ENCODE measurements at regions not wholly inside any gene's neighbourhood (a gene's known extent, or its start where the extent isn't known, plus 50 kb on each side); places are given as distances from the start of the nearest gene placed in this dataset.

DNA sequence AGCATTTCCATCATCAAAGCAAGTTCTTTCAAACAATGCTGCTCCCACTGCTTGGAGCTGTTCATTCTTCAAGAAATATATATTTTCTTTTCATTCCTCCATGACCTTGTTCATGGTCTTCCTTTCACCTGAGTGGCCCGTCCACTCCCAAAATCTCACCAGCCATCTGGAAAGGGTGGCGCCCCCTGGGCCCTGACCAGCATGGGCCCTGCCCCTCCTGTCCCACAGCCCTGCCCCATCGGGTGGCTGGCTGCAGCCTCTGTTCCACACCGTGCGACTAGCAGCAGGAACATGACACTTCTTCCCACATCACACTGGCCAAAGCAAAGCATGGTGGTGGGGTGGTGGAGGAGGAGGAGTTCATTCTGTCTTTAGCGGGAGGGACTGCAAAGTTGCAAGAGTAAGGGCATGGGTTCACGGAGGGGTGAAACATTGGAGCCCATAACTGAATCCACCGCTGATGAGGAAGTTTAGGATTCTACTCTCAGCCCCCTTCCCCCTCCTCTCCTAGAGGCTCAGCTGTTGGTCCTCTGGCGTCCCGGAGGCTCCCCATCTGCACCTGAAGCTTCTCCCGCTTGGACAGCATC lies 195.2 kb upstream of the SLC24A3 start:
- Histone ChIP-seq H3K27ac (ENCODE audit: low read depth in 2 of 2, low read length in 1 of 2) (no peak overlapping the region), H4K20me1 (ENCODE audit: insufficient read depth) (no peaks in the 10 kb centered on the region), H3K9ac (no peak overlapping the region), H3F3A (replicated peaks; ENCODE audit: insufficient read depth) (no peaks in the 10 kb centered on the region), H2AFZ (ENCODE audit: low read depth) (no peak overlapping the region), H3K4me3 (ENCODE audit: low read depth in 2 of 2, low read length in 1 of 2) (no peak overlapping the region), H3K36me3 (replicated peaks in 1 of 2; ENCODE audit: control insufficient read depth in 1 of 2, insufficient read depth in 2 of 2, low read length in 1 of 2) (no peaks in the 10 kb centered on the region), H3K4me1 (ENCODE audit: control insufficient read depth in 1 of 2, insufficient read depth in 2 of 2, low read depth in 1 of 2, low read length in 1 of 2) (no peaks in the 10 kb centered on the region), H3K9me3 (no peaks in the 10 kb centered on the region), H3K79me2 (ENCODE audit: insufficient read depth) (no peaks in the 10 kb centered on the region), H3K9me2 (no peaks in the 10 kb centered on the region), H3K27me3 (ENCODE audit: insufficient read depth) (no peaks in the 10 kb centered on the region), H3K4me2 (no peak overlapping the region)
- POLR2A ChIA-PET, result no interaction called here
- no peak for TF ChIP-seq GABPA (IDR thresholded peaks at IDR 0.05; ENCODE audit: low read depth)
- TF ChIP-seq NRF1 (IDR thresholded peaks at IDR 0.05; ENCODE audit: low read depth, low read length), result no peak
- TF ChIP-seq RXRA (IDR thresholded peaks at IDR 0.05; ENCODE audit: borderline replicate concordance, low read depth), result no peak
- TF ChIP-seq GATA2 (CRISPR knock-in tag; IDR thresholded peaks at IDR 0.05), result no peak
- TF ChIP-seq TCF12 (IDR thresholded peaks at IDR 0.05), result no peak
- no peak for TF ChIP-seq EZH2phosphoT487 (IDR thresholded peaks at IDR 0.05; ENCODE audit: borderline replicate concordance, low read depth)
- TF ChIP-seq ELF1 (IDR thresholded peaks at IDR 0.05), result no peak
- no peak for TF ChIP-seq YY1 (IDR thresholded peaks at IDR 0.05; ENCODE audit: low read depth)
- CTCF ChIA-PET, result no interaction called here
- no peak for DNase-seq
- 42% methylated on average over 10 of the region's 11 CpGs for WGBS (ENCODE audit: low lambda C conversion rate)

DNA sequence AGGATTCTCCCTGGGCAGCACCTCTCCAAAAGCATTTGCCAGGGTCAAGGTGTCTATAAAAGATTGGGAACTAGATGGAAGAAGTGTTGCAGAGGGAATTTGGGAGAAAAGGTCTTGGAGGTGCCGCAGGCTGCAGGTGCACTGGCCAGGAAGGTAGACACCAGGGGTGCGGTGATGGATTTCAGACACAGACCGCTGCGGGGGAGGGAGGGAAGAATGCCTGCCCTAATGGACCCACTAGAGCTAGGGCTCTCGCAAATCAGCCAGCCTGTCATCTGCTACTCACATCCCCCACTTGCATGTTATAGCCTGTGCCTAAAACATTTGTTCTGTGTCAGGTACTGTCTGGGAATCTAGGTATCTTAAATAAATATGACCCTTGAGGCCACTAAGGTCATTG lies 193.6 kb upstream of the SLC24A3 start:
- Histone ChIP-seq H3K4me1 (ENCODE audit: control insufficient read depth in 1 of 2, insufficient read depth in 2 of 2, low read depth in 1 of 2, low read length in 1 of 2) (no peaks in the 10 kb centered on the region), H3K9ac (no peak overlapping the region), H3K36me3 (replicated peaks in 1 of 2; ENCODE audit: control insufficient read depth in 1 of 2, insufficient read depth in 2 of 2, low read length in 1 of 2) (no peaks in the 10 kb centered on the region), H3K79me2 (ENCODE audit: insufficient read depth) (no peaks in the 10 kb centered on the region), H2AFZ (ENCODE audit: low read depth) (no peak overlapping the region), H3K9me2 (no peaks in the 10 kb centered on the region), H3K27ac (ENCODE audit: low read depth in 2 of 2, low read length in 1 of 2) (no peak overlapping the region), H3K27me3 (ENCODE audit: insufficient read depth) (no peaks in the 10 kb centered on the region), H3F3A (replicated peaks; ENCODE audit: insufficient read depth) (no peaks in the 10 kb centered on the region), H3K4me3 (ENCODE audit: low read depth in 2 of 2, low read length in 1 of 2) (no peak overlapping the region), H4K20me1 (ENCODE audit: insufficient read depth) (no peaks in the 10 kb centered on the region), H3K9me3 (no peaks in the 10 kb centered on the region), H3K4me2 (no peak overlapping the region)
- DNase-seq, result no peak
- TF ChIP-seq, protein P1, sequence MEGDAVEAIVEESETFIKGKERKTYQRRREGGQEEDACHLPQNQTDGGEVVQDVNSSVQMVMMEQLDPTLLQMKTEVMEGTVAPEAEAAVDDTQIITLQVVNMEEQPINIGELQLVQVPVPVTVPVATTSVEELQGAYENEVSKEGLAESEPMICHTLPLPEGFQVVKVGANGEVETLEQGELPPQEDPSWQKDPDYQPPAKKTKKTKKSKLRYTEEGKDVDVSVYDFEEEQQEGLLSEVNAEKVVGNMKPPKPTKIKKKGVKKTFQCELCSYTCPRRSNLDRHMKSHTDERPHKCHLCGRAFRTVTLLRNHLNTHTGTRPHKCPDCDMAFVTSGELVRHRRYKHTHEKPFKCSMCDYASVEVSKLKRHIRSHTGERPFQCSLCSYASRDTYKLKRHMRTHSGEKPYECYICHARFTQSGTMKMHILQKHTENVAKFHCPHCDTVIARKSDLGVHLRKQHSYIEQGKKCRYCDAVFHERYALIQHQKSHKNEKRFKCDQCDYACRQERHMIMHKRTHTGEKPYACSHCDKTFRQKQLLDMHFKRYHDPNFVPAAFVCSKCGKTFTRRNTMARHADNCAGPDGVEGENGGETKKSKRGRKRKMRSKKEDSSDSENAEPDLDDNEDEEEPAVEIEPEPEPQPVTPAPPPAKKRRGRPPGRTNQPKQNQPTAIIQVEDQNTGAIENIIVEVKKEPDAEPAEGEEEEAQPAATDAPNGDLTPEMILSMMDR (IDR thresholded peaks at IDR 0.05), result no peak
- TF ChIP-seq FOSL2 (IDR thresholded peaks at IDR 0.05; ENCODE audit: borderline replicate concordance, low read depth) (no peak), MEF2A (IDR thresholded peaks at IDR 0.05; ENCODE audit: borderline replicate concordance, low read depth) (no peak), MXI1 (IDR thresholded peaks at IDR 0.05; ENCODE audit: low read depth, low read length) (no peak)
- TF ChIP-seq, protein P2, sequence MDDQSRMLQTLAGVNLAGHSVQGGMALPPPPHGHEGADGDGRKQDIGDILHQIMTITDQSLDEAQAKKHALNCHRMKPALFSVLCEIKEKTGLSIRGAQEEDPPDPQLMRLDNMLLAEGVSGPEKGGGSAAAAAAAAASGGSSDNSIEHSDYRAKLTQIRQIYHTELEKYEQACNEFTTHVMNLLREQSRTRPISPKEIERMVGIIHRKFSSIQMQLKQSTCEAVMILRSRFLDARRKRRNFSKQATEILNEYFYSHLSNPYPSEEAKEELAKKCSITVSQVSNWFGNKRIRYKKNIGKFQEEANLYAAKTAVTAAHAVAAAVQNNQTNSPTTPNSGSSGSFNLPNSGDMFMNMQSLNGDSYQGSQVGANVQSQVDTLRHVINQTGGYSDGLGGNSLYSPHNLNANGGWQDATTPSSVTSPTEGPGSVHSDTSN (IDR thresholded peaks at IDR 0.05), result no peak
- POLR2A ChIA-PET, result no interaction called here
- WGBS (ENCODE audit: low lambda C conversion rate), result 23% methylated on average over 5 of the region's 5 CpGs
- CTCF ChIA-PET, result interaction anchor here (1.8 to 2.7 kb wide), 2 partner anchors 8 to 387 kb away, joined by 4 to 5 read pairs; no protein-coding TSS in a partner anchor
